ENCODE measurements at regions not wholly inside any gene's neighbourhood (a gene's known extent, or its start where the extent isn't known, plus 50 kb on each side); places are given as distances from the start of the nearest gene placed in this dataset.

- TF ChIP-seq EZH2 (IDR thresholded peaks at IDR 0.05; ENCODE audit: insufficient read depth, poor library complexity, severe bottlenecking) (no peak), EZH2phosphoT487 (IDR thresholded peaks at IDR 0.05; ENCODE audit: insufficient read depth, low read depth) (no peak)
Observed at GRCh38 chr18:77339093-77339492, 89.4 kb downstream of the GALR1 start.
